CD4-positive, alpha-beta T cell treated with Interleukin-2 at 100 ng/mL for 4 hours (primary cell): ENCODE measurements at regions not wholly inside any gene's neighbourhood (a gene's known extent, or its start where the extent isn't known, plus 50 kb on each side); places are given as distances from the start of the nearest gene placed in this dataset.
"Not testable (repeated sequence)": the region's sequence is repeated elsewhere in the genome, so short reads cannot be mapped to it uniquely, and the experiment has no call there.

Source experiments
- DNase-seq: peaks from one replicate; pipeline ENCODE4 v3.0.0-alpha.2; 2020; ENCODE audit warnings: low spot score

DNA sequence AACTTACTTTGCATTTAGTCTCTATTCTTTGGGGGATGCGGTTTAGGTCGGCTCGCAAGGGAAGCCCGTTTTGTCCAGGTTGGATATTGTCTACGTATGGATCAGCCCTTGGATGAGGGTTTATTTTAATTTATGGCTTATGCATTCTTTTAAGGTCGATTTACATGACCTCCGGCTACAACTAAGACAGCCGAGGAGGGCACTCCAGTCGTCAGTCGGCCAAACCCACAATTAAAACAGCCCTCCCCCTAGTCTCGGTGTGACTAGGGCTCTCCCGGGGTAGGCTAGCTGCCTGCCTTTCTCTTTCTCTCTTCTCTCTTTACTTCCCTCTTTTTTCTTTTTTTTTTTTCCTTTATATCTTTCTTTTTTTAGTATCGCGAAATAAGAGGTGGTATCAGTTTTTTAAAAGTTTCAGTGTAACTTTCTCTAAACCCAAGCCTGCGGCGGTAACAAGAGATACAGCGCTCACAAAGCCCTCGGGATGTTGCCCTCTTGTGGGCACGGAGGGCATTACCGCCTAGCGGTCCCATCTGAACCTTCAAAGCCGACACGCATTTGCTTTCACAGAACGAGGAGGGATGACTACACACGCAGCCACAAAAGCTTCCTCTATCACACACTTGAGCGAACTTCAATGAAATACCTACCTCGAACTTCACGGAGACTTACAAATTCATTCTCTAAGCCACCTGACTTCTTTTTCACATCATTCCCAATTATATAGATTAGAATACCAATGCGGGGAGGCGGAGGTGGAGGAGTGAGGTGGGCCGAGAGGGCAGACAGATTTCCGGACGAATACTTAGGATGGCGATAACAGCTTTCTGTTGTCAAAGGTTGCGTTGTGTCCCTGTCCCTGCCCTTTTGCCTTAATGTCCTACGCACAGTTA is 132.3 kb upstream of the C11orf58 start:
- DNase-seq: peak; percentile 82

GRCh38 chr11:16605389-16605893 is 133.0 kb upstream of the C11orf58 start:
- DNase-seq: no peak

GRCh38 chr11:16604794-16605388 is 133.6 kb upstream of the C11orf58 start:
- DNase-seq: no peak

DNA sequence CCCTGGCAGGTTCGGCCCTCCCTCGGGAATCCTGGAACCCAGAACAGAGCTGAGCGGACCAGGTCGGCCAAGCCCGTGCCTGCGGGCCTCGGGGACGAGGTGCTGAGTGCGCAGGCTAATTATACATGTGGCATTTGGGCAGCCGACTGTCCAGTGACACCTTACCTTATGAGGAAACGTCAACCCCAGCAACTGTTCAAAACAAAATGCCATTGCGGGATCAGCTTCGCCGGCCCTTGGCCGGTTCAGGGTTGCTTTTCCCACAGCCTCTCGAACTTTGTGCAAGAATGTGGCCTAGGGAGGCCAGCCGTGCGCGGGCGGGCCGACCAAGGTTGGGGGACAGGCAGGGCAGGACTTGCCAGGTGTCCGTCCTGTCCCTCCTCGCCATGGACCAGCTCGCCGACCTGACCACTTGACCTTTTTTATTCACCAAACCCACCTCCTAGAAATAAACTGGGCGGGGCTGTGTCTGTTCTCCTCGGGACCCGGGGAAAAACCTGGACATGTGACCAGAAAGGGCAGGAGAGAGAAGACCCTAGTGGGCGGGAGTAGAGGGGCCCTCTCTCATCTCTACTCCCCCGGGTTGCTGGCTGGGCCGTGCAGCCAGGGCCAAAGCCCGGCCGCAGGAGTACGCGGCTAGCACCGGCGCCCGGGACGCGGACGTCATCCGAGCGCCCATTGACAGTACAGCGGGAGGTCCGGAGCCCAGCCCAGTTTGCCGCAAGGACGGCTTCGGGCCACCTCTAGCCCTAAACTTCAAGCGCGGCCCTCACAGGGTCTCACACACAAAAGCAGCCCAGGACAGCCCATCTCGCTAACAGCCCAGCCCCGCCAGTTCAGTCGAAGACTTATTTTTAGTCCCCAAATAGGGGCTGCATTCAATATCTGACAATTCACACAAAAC is 134.3 kb upstream of the C11orf58 start:
- DNase-seq: no peak

DNA sequence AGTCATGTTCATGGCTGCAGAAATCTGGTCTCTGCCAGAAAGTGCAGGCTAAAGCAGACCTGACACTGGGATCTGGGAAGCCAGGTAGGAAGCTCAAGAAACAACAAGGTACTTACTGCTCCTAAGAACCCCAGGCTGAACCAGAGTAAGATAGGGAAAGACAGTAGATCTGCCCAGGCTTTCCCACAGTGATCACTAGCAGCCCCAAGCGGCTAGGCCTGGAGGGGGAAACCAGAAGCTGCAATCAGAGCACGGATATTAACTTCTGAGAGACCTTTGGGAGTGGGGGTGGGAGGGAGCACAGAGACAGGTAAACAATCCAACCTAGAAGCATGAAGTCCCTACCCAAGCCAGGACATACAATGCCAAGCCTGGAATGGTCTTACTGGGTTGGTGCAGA is 135.2 kb upstream of the C11orf58 start:
- no peak for DNase-seq

GRCh38 chr11:16598906-16599305 is 139.5 kb upstream of the C11orf58 start:
- DNase-seq: no peak

DNA sequence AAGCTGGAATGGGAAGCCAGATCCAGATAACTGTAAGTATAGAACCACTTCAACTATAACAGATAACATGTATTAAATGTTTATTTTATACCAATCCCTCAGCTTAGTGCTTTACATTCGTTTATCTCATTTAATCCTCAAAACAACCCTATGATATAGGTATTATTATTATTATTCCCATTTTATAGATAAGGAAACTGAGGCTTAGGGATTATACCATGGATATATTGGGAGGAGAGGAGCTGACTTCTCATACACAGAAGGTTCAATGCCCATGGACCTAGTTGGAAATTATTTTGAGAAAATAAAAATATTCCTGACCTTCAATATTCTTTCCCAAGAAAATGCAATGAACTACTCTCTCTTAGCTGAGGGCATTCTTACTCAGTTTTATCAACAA is 140.4 kb upstream of the C11orf58 start:
- no peak for DNase-seq

- DNase-seq: no peak
These were observed 142.2 kb upstream of the C11orf58 start for GRCh38 chr11:16596231-16596630.

DNA sequence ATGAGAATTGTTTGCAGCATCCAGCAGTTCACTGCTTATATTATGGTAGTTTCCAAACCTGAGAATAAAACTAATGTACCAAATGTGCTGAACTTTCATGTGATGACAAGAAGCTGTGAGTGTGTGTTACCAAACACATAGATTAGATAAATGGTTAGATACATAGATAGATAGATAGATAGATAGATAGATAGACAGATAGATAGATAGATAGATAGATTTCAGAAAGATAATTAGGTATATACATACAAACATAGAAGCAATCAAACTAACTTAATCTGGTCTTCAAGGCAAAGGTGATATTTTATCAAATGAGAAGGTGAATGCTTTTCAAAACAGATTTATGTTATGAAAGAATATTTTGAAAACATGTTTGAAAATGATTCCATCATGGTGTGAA is 147.3 kb upstream of the C11orf58 start:
- no peak for DNase-seq

DNA sequence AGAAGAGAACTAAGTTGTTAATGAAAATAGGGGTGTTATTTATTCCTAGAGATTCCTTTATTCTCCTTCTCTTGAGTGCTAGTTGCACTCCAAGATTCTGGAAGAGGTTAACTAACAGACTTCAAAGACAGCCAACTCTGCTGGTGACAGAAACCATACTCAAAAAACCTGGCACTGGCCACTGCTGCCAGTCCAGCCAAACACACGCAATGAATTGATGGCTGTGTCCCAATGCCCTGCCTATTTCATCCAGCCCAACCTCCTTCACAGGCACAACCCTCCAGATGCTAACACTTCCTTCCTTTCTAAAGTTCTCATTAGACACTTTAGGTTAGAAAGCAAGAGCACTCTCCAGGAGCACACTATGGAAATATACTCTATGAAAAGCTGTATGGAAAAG is 150.8 kb upstream of the C11orf58 start:
- DNase-seq: no peak

DNA sequence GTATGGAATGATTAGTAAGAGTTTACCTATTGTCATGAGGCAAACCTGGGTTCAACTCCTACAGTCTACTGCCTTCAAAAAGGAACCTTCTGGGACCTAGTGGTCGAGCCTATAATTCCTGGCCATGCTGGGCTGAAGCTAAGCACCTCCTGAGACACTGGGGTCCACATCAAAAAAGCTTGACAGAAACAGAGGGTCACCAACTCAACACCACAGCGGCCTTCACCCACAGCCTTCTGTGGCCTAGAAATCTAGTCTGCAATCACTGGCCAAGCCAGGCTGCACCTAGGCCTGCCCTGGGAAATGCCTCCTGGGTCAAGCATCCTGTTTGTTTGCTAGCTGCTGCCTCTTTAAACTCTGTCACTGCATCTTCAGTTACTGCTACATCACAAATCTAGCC is 153.9 kb upstream of the C11orf58 start:
- DNase-seq: no peak

DNA sequence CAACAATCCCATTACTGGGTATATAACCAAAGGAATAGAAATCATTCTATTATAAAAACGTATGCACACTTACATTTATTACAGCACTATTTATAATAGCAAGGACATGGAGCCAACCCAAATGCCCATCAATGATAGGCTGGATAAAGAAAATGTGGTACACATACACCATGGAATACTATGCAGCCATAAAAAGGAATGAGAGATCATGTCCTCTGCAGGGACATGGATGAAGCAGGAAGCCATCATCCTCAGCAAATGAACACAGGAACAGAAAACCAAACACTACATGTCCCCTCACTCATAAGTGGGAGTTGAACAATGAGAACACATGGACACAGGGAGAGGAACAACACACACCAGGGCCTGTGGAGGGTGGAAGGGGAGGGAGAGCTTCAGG is 157.4 kb upstream of the C11orf58 start:
- not testable (repeated sequence) for DNase-seq

- DNase-seq: no peak
These were observed 161.0 kb upstream of the C11orf58 start for GRCh38 chr11:16577490-16577889.

DNA sequence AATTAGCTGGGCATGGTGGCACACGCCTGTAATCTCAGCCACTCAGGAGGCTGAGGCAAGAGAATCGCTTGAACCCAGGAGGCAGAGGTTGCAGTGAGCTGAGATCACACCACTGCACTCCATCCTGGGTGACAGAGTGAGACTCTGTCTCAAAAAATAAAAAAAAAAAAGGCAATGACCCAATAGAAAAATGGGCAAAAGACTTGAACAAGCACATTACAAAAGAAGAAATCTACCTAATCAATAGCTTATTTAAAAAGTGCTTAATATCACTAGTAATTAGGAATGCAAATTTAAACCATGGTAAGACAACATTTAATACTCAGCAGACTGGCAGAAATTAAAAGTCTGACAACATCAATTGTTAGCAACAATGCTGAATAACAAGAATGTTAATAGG is 163.6 kb upstream of the C11orf58 start:
- not testable (repeated sequence) for DNase-seq

GRCh38 chr11:16572945-16573344 is 165.5 kb upstream of the C11orf58 start:
- DNase-seq: no peak

DNA sequence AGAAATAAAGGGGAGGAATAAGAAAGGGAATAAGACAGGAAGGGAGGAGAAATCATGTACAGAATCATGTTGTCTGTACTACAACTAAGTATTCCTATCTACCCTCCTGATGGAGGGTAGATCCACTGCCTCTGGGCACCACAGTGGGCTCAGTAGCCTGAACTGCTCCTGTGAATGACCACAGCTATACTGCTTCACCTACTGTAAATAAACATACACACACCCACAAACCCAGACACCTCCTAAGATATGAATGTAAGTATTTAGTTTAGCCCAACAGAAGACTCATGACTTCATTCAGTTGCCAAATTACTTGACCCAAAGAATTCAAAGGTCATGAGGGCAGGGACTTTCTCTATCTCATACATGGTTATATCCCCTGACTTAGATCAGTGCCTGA is 177.3 kb upstream of the C11orf58 start:
- no peak for DNase-seq

DNA sequence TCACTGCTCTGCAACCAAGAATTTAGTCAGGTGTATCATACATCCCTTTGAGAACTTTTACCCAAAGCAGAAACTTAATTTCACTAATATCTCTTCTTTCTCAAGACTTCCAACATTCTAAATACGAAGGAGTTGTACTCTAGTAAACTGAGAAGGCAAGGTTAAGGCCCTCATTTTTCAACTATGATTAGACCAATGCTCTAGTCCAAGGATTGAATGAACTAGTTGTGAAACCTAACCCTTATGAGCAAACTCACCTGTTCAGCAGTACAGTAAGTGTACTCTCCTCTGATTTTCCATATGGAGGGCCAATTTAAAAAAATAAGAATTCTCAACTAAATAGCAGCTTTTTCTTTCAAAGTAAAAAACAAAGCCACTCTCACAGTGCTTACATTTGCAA is 180.0 kb upstream of the C11orf58 start:
- DNase-seq: no peak

DNA sequence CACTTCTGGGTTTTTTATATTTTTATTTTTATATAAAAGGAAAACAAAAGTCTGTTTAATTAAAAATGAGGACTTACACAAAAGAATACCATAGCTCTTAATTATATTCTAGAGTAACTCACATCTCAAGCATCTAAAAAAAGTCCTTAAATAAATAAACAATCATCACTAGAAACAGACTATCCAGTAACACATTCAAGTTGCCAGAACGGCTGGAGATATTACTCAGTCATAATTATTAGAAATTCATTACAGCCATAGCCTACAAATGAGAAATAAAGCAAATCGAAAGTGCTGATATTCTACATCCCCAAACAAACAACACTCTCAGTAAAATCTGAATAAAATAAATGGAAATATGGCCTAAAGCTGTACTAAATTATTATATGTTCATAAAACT is 182.5 kb upstream of the C11orf58 start:
- DNase-seq: no peak

- no peak for DNase-seq
These were observed 184.1 kb upstream of the C11orf58 start for GRCh38 chr11:16554361-16554760.

GRCh38 chr11:16547879-16548278 is 190.6 kb upstream of the C11orf58 start:
- no peak for DNase-seq

DNA sequence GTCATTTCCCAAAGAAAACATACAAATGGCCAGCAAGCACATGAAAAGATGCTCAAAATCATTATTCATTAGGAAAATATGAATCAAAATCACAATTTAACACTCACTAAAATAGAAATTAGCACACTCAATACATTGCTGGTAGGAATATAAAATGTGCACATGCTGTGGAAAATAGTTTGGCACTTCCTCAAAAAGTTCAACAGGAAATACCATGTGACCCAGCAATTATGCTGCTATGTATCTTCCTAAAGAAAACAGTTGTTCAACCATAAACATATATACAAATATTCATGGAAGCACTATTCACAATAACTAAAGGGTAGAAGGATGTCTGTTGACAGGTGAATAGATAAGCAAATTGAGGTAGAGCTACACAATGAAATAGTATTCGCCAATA is 187.3 kb upstream of the SOX6 start:
- DNase-seq: no peak

DNA sequence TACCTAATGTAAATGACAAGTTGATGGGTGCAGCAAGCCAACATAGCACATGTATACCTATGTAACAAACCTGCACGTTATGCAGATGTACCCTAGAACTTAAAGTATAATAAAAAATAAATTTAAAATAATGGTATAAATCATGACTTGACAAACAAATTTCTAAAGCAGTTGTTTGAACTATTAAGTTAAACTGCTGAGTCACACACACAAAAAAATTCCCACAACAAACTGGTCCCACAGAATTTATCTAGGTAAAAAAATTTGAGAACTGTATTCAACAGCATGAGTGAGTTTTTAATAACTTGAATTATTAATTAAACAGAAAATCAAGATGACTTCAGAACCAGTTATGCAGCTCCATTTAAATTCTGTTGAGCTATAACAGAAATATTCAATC is 186.0 kb upstream of the SOX6 start:
- DNase-seq: no peak

DNA sequence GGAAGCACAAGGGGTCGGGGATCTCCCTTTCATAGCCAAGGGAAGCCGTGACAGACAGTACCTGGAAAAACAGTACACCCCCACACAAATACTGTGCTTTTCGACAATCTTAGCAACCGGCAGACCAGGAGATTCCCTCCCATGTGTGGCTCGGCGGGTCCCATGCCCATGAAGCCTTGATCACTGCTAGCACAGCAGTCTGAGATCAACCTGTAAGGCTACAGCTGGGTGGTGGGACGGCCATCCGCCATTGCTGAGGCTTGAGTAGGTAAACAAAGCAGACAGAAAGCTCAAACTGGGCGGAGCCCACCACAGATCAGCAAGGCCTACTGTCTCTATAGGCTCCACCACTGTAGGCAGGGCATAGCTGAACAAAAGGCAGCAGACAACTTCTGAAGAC is 180.2 kb upstream of the SOX6 start:
- no peak for DNase-seq
